ENCODE measurements at regions not wholly inside any gene's neighbourhood (a gene's known extent, or its start where the extent isn't known, plus 50 kb on each side); places are given as distances from the start of the nearest gene placed in this dataset.

GRCh38 chr20:7262803-7263202 lies 495.3 kb downstream of the BMP2 start:
- H3K9me3 ChIP-seq (ENCODE audit: low read length), result no peaks in the 10 kb centered on the region
- H3K27me3 ChIP-seq (ENCODE audit: control insufficient read depth in 1 of 2, insufficient read depth in 2 of 2, low read length in 2 of 2), result no peaks in the 10 kb centered on the region
- no peak overlapping the region for H3K4me3 ChIP-seq (ENCODE audit: low read depth in 1 of 2, low read length in 2 of 2)
- H3K9ac ChIP-seq (ENCODE audit: low read length), result no peak overlapping the region
- H3K4me1 ChIP-seq (ENCODE audit: insufficient read depth, low read length), result no peaks in the 10 kb centered on the region
- H3K27ac ChIP-seq (ENCODE audit: low read depth, low read length), result no peak overlapping the region
- H3K36me3 ChIP-seq (ENCODE audit: insufficient read depth, low read length), result no peaks in the 10 kb centered on the region

- no peaks in the 10 kb centered on the region for H3K4me1 ChIP-seq (ENCODE audit: insufficient read depth, low read length)
- no peaks in the 10 kb centered on the region for H3K9me3 ChIP-seq (ENCODE audit: low read length)
- no peak overlapping the region for H3K9ac ChIP-seq (ENCODE audit: low read length)
- no peaks in the 10 kb centered on the region for H3K27me3 ChIP-seq (ENCODE audit: control insufficient read depth in 1 of 2, insufficient read depth in 2 of 2, low read length in 2 of 2)
- no peak overlapping the region for H3K27ac ChIP-seq (ENCODE audit: low read depth, low read length)
- H3K36me3 ChIP-seq (ENCODE audit: insufficient read depth, low read length), result no peaks in the 10 kb centered on the region
- no peak overlapping the region for H3K4me3 ChIP-seq (ENCODE audit: low read depth in 1 of 2, low read length in 2 of 2)
Measured at GRCh38 chr20:7264137-7264536, 496.7 kb downstream of the BMP2 start.

- H3K27ac ChIP-seq (ENCODE audit: low read depth, low read length), result no peak overlapping the region
- H3K9ac ChIP-seq (ENCODE audit: low read length), result no peak overlapping the region
- no peaks in the 10 kb centered on the region for H3K27me3 ChIP-seq (ENCODE audit: control insufficient read depth in 1 of 2, insufficient read depth in 2 of 2, low read length in 2 of 2)
- H3K9me3 ChIP-seq (ENCODE audit: low read length), result no peaks in the 10 kb centered on the region
- no peaks in the 10 kb centered on the region for H3K4me1 ChIP-seq (ENCODE audit: insufficient read depth, low read length)
- H3K4me3 ChIP-seq (ENCODE audit: low read depth in 1 of 2, low read length in 2 of 2), result no peak overlapping the region
- no peaks in the 10 kb centered on the region for H3K36me3 ChIP-seq (ENCODE audit: insufficient read depth, low read length)
Measured at GRCh38 chr20:7269452-7269851, 502.0 kb downstream of the BMP2 start.

- H3K27me3 ChIP-seq (ENCODE audit: control insufficient read depth in 1 of 2, insufficient read depth in 2 of 2, low read length in 2 of 2), result no peaks in the 10 kb centered on the region
- H3K9ac ChIP-seq (ENCODE audit: low read length), result no peak overlapping the region
- H3K9me3 ChIP-seq (ENCODE audit: low read length), result no peaks in the 10 kb centered on the region
- no peaks in the 10 kb centered on the region for H3K36me3 ChIP-seq (ENCODE audit: insufficient read depth, low read length)
- H3K4me1 ChIP-seq (ENCODE audit: insufficient read depth, low read length), result no peaks in the 10 kb centered on the region
- no peak overlapping the region for H3K4me3 ChIP-seq (ENCODE audit: low read depth in 1 of 2, low read length in 2 of 2)
- H3K27ac ChIP-seq (ENCODE audit: low read depth, low read length), result no peak overlapping the region
Measured at GRCh38 chr20:7272512-7272911, 505.0 kb downstream of the BMP2 start.

- Histone ChIP-seq H3K4me3 (ENCODE audit: low read depth in 1 of 2, low read length in 2 of 2) (no peak overlapping the region), H3K4me1 (ENCODE audit: insufficient read depth, low read length) (no peaks in the 10 kb centered on the region), H3K27ac (ENCODE audit: low read depth, low read length) (no peak overlapping the region), H3K27me3 (ENCODE audit: control insufficient read depth in 1 of 2, insufficient read depth in 2 of 2, low read length in 2 of 2) (no peaks in the 10 kb centered on the region), H3K36me3 (ENCODE audit: insufficient read depth, low read length) (no peaks in the 10 kb centered on the region), H3K9me3 (ENCODE audit: low read length) (no peaks in the 10 kb centered on the region), H3K9ac (ENCODE audit: low read length) (no peak overlapping the region)
Measured at GRCh38 chr20:7274870-7275269, 507.4 kb downstream of the BMP2 start.

GRCh38 chr20:7275645-7276237 lies 508.3 kb downstream of the BMP2 start:
- H3K36me3 ChIP-seq (ENCODE audit: insufficient read depth, low read length), result no peaks in the 10 kb centered on the region
- H3K4me1 ChIP-seq (ENCODE audit: insufficient read depth, low read length), result no peaks in the 10 kb centered on the region
- no peak overlapping the region for H3K27ac ChIP-seq (ENCODE audit: low read depth, low read length)

GRCh38 chr20:7285918-7286556 lies 518.6 kb downstream of the BMP2 start:
- H3K27me3 ChIP-seq (ENCODE audit: control insufficient read depth in 1 of 2, insufficient read depth in 2 of 2, low read length in 2 of 2), result no peaks in the 10 kb centered on the region
- H3K4me3 ChIP-seq (ENCODE audit: low read depth in 1 of 2, low read length in 2 of 2), result no peak overlapping the region
- no peaks in the 10 kb centered on the region for H3K9me3 ChIP-seq (ENCODE audit: low read length)
- no peak overlapping the region for H3K27ac ChIP-seq (ENCODE audit: low read depth, low read length)
- H3K4me1 ChIP-seq (ENCODE audit: insufficient read depth, low read length), result no peaks in the 10 kb centered on the region
- no peak overlapping the region for H3K9ac ChIP-seq (ENCODE audit: low read length)
- no peaks in the 10 kb centered on the region for H3K36me3 ChIP-seq (ENCODE audit: insufficient read depth, low read length)

More at GRCh38 chr20:7275645-7276237, 508.3 kb downstream of the BMP2 start:
- no peak overlapping the region for H3K4me3 ChIP-seq (ENCODE audit: low read depth in 1 of 2, low read length in 2 of 2)
- H3K9ac ChIP-seq (ENCODE audit: low read length), result no peak overlapping the region
- no peaks in the 10 kb centered on the region for H3K27me3 ChIP-seq (ENCODE audit: control insufficient read depth in 1 of 2, insufficient read depth in 2 of 2, low read length in 2 of 2)
- H3K9me3 ChIP-seq (ENCODE audit: low read length), result no peaks in the 10 kb centered on the region

- Histone ChIP-seq H3K9ac (ENCODE audit: low read length) (no peak overlapping the region), H3K27ac (ENCODE audit: low read depth, low read length) (no peak overlapping the region), H3K36me3 (ENCODE audit: insufficient read depth, low read length) (no peaks in the 10 kb centered on the region), H3K4me3 (ENCODE audit: low read depth in 1 of 2, low read length in 2 of 2) (no peak overlapping the region), H3K27me3 (ENCODE audit: control insufficient read depth in 1 of 2, insufficient read depth in 2 of 2, low read length in 2 of 2) (no peaks in the 10 kb centered on the region), H3K9me3 (ENCODE audit: low read length) (no peaks in the 10 kb centered on the region), H3K4me1 (ENCODE audit: insufficient read depth, low read length) (no peaks in the 10 kb centered on the region)
Measured at GRCh38 chr20:7291323-7291943, 523.9 kb downstream of the BMP2 start.

GRCh38 chr20:7291946-7292345 lies 524.5 kb downstream of the BMP2 start:
- no peaks in the 10 kb centered on the region for H3K4me1 ChIP-seq (ENCODE audit: insufficient read depth, low read length)
- no peaks in the 10 kb centered on the region for H3K36me3 ChIP-seq (ENCODE audit: insufficient read depth, low read length)
- H3K9ac ChIP-seq (ENCODE audit: low read length), result no peak overlapping the region

GRCh38 chr20:7294816-7295360 lies 527.4 kb downstream of the BMP2 start:
- Histone ChIP-seq H3K9ac (ENCODE audit: low read length) (no peak overlapping the region), H3K4me3 (ENCODE audit: low read depth in 1 of 2, low read length in 2 of 2) (no peak overlapping the region), H3K9me3 (ENCODE audit: low read length) (no peaks in the 10 kb centered on the region), H3K27ac (ENCODE audit: low read depth, low read length) (no peak overlapping the region), H3K27me3 (ENCODE audit: control insufficient read depth in 1 of 2, insufficient read depth in 2 of 2, low read length in 2 of 2) (no peaks in the 10 kb centered on the region), H3K4me1 (ENCODE audit: insufficient read depth, low read length) (no peaks in the 10 kb centered on the region), H3K36me3 (ENCODE audit: insufficient read depth, low read length) (no peaks in the 10 kb centered on the region)

More at GRCh38 chr20:7291946-7292345, 524.5 kb downstream of the BMP2 start:
- H3K4me3 ChIP-seq (ENCODE audit: low read depth in 1 of 2, low read length in 2 of 2), result no peak overlapping the region
- H3K9me3 ChIP-seq (ENCODE audit: low read length), result no peaks in the 10 kb centered on the region
- no peaks in the 10 kb centered on the region for H3K27me3 ChIP-seq (ENCODE audit: control insufficient read depth in 1 of 2, insufficient read depth in 2 of 2, low read length in 2 of 2)
- H3K27ac ChIP-seq (ENCODE audit: low read depth, low read length), result no peak overlapping the region

- Histone ChIP-seq H3K4me1 (ENCODE audit: insufficient read depth, low read length) (no peaks in the 10 kb centered on the region), H3K9ac (ENCODE audit: low read length) (no peak overlapping the region), H3K4me3 (ENCODE audit: low read depth in 1 of 2, low read length in 2 of 2) (no peak overlapping the region), H3K27ac (ENCODE audit: low read depth, low read length) (no peak overlapping the region), H3K9me3 (ENCODE audit: low read length) (no peaks in the 10 kb centered on the region), H3K27me3 (ENCODE audit: control insufficient read depth in 1 of 2, insufficient read depth in 2 of 2, low read length in 2 of 2) (no peaks in the 10 kb centered on the region), H3K36me3 (ENCODE audit: insufficient read depth, low read length) (no peaks in the 10 kb centered on the region)
Measured at GRCh38 chr20:7301807-7302206, 534.3 kb downstream of the BMP2 start.

Data from muscle layer of colon (tissue), 2 donors.